ENCODE measurements at regions not wholly inside any gene's neighbourhood (a gene's known extent, or its start where the extent isn't known, plus 50 kb on each side); places are given as distances from the start of the nearest gene placed in this dataset.

- no peak for DNase-seq (ENCODE audit: low read depth)
Measured at GRCh38 chr3:157807280-157807679, 298.9 kb downstream of the SHOX2 start.

GRCh38 chr3:157805538-157805937, 300.7 kb downstream of the SHOX2 start:
- DNase-seq (ENCODE audit: low read depth) = no peak

GRCh38 chr3:157794771-157795170, 291.6 kb upstream of the VEPH1 start:
- no peak for DNase-seq (ENCODE audit: low read depth)

- no peak for DNase-seq (ENCODE audit: low read depth)
Measured at GRCh38 chr3:157793745-157794144, 290.5 kb upstream of the VEPH1 start.

GRCh38 chr3:157789162-157789561, 285.9 kb upstream of the VEPH1 start:
- no peak for DNase-seq (ENCODE audit: low read depth)

GRCh38 chr3:157786618-157787017, 283.4 kb upstream of the VEPH1 start:
- DNase-seq (ENCODE audit: low read depth) = no peak

GRCh38 chr3:157786211-157786610, 283.0 kb upstream of the VEPH1 start:
- no peak for DNase-seq (ENCODE audit: low read depth)

GRCh38 chr3:157785102-157785826, 282.0 kb upstream of the VEPH1 start:
- no peak for DNase-seq (ENCODE audit: low read depth)

- DNase-seq (ENCODE audit: low read depth) = no peak
Measured at GRCh38 chr3:157782236-157782635, 279.0 kb upstream of the VEPH1 start.

GRCh38 chr3:157776861-157777260, 273.6 kb upstream of the VEPH1 start:
- DNase-seq (ENCODE audit: low read depth) = no peak

GRCh38 chr3:157775446-157775845, 272.2 kb upstream of the VEPH1 start:
- DNase-seq (ENCODE audit: low read depth) = no peak

GRCh38 chr3:157769378-157769777, 266.2 kb upstream of the VEPH1 start:
- DNase-seq (ENCODE audit: low read depth) = no peak

GRCh38 chr3:157767607-157768006, 264.4 kb upstream of the VEPH1 start:
- no peak for DNase-seq (ENCODE audit: low read depth)

- no peak for DNase-seq (ENCODE audit: low read depth)
Measured at GRCh38 chr3:157763644-157764043, 260.4 kb upstream of the VEPH1 start.

- DNase-seq (ENCODE audit: low read depth) = no peak
Measured at GRCh38 chr3:157759311-157759710, 256.1 kb upstream of the VEPH1 start.

GRCh38 chr3:157755233-157755632, 252.0 kb upstream of the VEPH1 start:
- no peak for DNase-seq (ENCODE audit: low read depth)

GRCh38 chr3:157754451-157754850, 251.2 kb upstream of the VEPH1 start:
- no peak for DNase-seq (ENCODE audit: low read depth)

- no peak for DNase-seq (ENCODE audit: low read depth)
Measured at GRCh38 chr3:157753787-157754136, 250.5 kb upstream of the VEPH1 start.

GRCh38 chr3:157752956-157753786, 250.0 kb upstream of the VEPH1 start:
- DNase-seq (ENCODE audit: low read depth) = no peak

- no peak for DNase-seq (ENCODE audit: low read depth)
Measured at GRCh38 chr3:157752554-157752953, 249.3 kb upstream of the VEPH1 start.

- no peak for DNase-seq (ENCODE audit: low read depth)
Measured at GRCh38 chr3:157751386-157751785, 248.2 kb upstream of the VEPH1 start.

- no peak for DNase-seq (ENCODE audit: low read depth)
Measured at GRCh38 chr3:157746391-157746790, 243.2 kb upstream of the VEPH1 start.

- DNase-seq (ENCODE audit: low read depth) = no peak
Measured at GRCh38 chr3:157741607-157742006, 238.4 kb upstream of the VEPH1 start.

- DNase-seq (ENCODE audit: low read depth) = no peak
Measured at GRCh38 chr3:157738441-157738840, 235.2 kb upstream of the VEPH1 start.
